IMR-90 (cell line): ENCODE measurements at regions not wholly inside any gene's neighbourhood (a gene's known extent, or its start where the extent isn't known, plus 50 kb on each side); places are given as distances from the start of the nearest gene placed in this dataset.

Experiments
- ATAC-seq: fragments of 200-7000 bp; cut with Tn5 transposase; 2 replicates; pipeline ENCODE4 v1.9.1; 2020; ENCODE audit warnings: low read depth, mild to moderate bottlenecking, moderate library complexity
- BruUV-seq: library from RNA; stranded (reverse); fragments of 400-500 nt; replicated peaks from 2 replicates; lab custom pipeline; 2021; lab: Mats Ljungman, UMichigan
- CTCF ChIA-PET: fragments of 300-600 bp; formaldehyde crosslinking; extraction: SDS; loops from one replicate; lab custom pipeline; 2021; ENCODE audit warnings: antibody characterized with exemption; lab: Yijun Ruan, JAX
- POLR2A ChIA-PET: fragments of 300-600 bp; sonication (Branson Sonifier 250); formaldehyde crosslinking; loops from one replicate; lab custom pipeline; 2022; ENCODE audit warnings: antibody characterized with exemption; ENCODE audit not compliant: unreplicated experiment; lab: Charles Lee
- DNase-seq: peaks from one replicate; pipeline ENCODE4 v3.0.0; 2013
- H2AFZ ChIP-seq: replicated peaks from 2 replicates; pipeline ENCODE3; 2013; ENCODE audit warnings: low read length, mild to moderate bottlenecking; ENCODE audit not compliant: poor library complexity
- H2AK5ac ChIP-seq: 2 replicates; pipeline ENCODE4 v1.6.1; 2013; ENCODE audit warnings: low read depth, low read length, inconsistent platforms
- H2AK9ac ChIP-seq: replicated peaks from 2 replicates; pipeline ENCODE3; 2013; ENCODE audit warnings: mild to moderate bottlenecking, low read depth, low read length, moderate library complexity; ENCODE audit not compliant: poor library complexity
- H2BK120ac ChIP-seq: 2 replicates; pipeline ENCODE4 v1.6.1; 2013; ENCODE audit warnings: low read depth, low read length, inconsistent platforms
- H2BK15ac ChIP-seq: 3 replicates; pipeline ENCODE4 v1.6.1; 2013; ENCODE audit warnings: low read depth, low read length, inconsistent platforms
- H2BK20ac ChIP-seq: 2 replicates; pipeline ENCODE4 v1.6.1; 2013; ENCODE audit warnings: low read depth, mild to moderate bottlenecking, inconsistent platforms, low read length, moderate library complexity
- H2BK5ac ChIP-seq: 2 replicates; pipeline ENCODE4 v1.6.1; 2013; ENCODE audit warnings: mild to moderate bottlenecking, low read depth, low read length, inconsistent platforms; ENCODE audit not compliant: poor library complexity, severe bottlenecking
- H3K14ac ChIP-seq: replicated peaks from 2 replicates; pipeline ENCODE4 v1.6.1; 2013; ENCODE audit warnings: low read depth, low read length, inconsistent platforms
- H3K18ac ChIP-seq: 2 replicates; pipeline ENCODE4 v1.6.1; 2013; ENCODE audit warnings: low read depth, low read length, control low read depth
- H3K23ac ChIP-seq: 2 replicates; pipeline ENCODE4 v1.6.1; 2013; ENCODE audit warnings: low read depth, low read length, inconsistent platforms
- H3K27ac ChIP-seq: 2 replicates; pipeline ENCODE4 v1.5.1; 2013; ENCODE audit warnings: mild to moderate bottlenecking, control low read depth, low read length; ENCODE audit not compliant: insufficient read depth
- H3K27me3 ChIP-seq: 2 replicates; pipeline ENCODE4 v1.6.1; 2013; ENCODE audit warnings: low read length; ENCODE audit not compliant: control insufficient read depth, insufficient read depth
- H3K36me3 ChIP-seq: 2 replicates; pipeline ENCODE4 v1.6.1; 2013; ENCODE audit warnings: low read length, mixed read lengths; ENCODE audit not compliant: control insufficient read depth, insufficient read depth
- H3K4ac ChIP-seq: 2 replicates; pipeline ENCODE4 v1.6.1; 2013; ENCODE audit warnings: low read depth, low read length, inconsistent platforms
- H3K4me1 ChIP-seq: 2 replicates; pipeline ENCODE4 v1.6.1; 2013; ENCODE audit warnings: low read length, mixed read lengths; ENCODE audit not compliant: control insufficient read depth, insufficient read depth
- H3K4me2 ChIP-seq: 2 replicates; pipeline ENCODE4 v1.6.1; 2013; ENCODE audit warnings: low read depth, mild to moderate bottlenecking, control low read depth, low read length, moderate library complexity
- H3K4me3 ChIP-seq: 2 replicates; pipeline ENCODE4 v1.5.1; 2013; ENCODE audit warnings: low read depth, mild to moderate bottlenecking, control low read depth, low read length, moderate library complexity; ENCODE audit not compliant: insufficient read depth
- H3K56ac ChIP-seq: 2 replicates; pipeline ENCODE4 v1.6.1; 2013; ENCODE audit warnings: low read length, inconsistent platforms; ENCODE audit not compliant: insufficient read depth; ENCODE audit errors: extremely low read depth
- H3K79me1 ChIP-seq, 2 experiments: 2 replicates each; pipeline ENCODE4 v1.6.1; 2013; ENCODE audit warnings: low read length in 2 of 2, inconsistent platforms in 1 of 2, low read depth in 1 of 2
- H3K9ac ChIP-seq: 2 replicates; pipeline ENCODE4 v1.6.1; 2013; ENCODE audit warnings: low read depth, low read length, control low read depth
- H3K9me1 ChIP-seq: 2 replicates; pipeline ENCODE4 v1.6.1; 2013; ENCODE audit warnings: low read length, inconsistent platforms; ENCODE audit not compliant: insufficient read depth
- H3K9me3 ChIP-seq: 2 replicates; pipeline ENCODE4 v1.6.1; 2013; ENCODE audit warnings: low read length; ENCODE audit not compliant: control insufficient read depth, insufficient read depth
- H4K20me1 ChIP-seq: 2 replicates; pipeline ENCODE4 v1.6.1; 2013; ENCODE audit warnings: low read length, inconsistent platforms; ENCODE audit not compliant: insufficient read depth
- H4K5ac ChIP-seq: 2 replicates; pipeline ENCODE4 v1.6.1; 2013; ENCODE audit warnings: mild to moderate bottlenecking, low read depth, low read length, control low read depth
- H4K8ac ChIP-seq, 2 experiments: 2 replicates each; pipeline ENCODE4 v1.6.1; 2013; ENCODE audit warnings: low read depth in 2 of 2, low read length in 2 of 2, control low read depth in 1 of 2, inconsistent platforms in 1 of 2
- H4K91ac ChIP-seq: 2 replicates; pipeline ENCODE4 v1.6.1; 2013; ENCODE audit warnings: low read depth, low read length, inconsistent platforms; ENCODE audit not compliant: insufficient read depth
- BHLHE40 ChIP-seq: fragments of 150-350 bp; IDR thresholded peaks from 2 replicates; pipeline ENCODE4 v1.6.1; 2016; ENCODE audit warnings: mild to moderate bottlenecking, low read depth, low read length
- CEBPB ChIP-seq: IDR thresholded peaks from 2 replicates; pipeline ENCODE4 v1.6.1; 2012; ENCODE audit warnings: low read depth, low read length, improper control_type of control experiment
- CHD1 ChIP-seq: IDR thresholded peaks from 2 replicates; pipeline ENCODE4 v1.6.1; 2012; ENCODE audit warnings: low read depth, low read length, improper control_type of control experiment
- CTCF ChIP-seq: conservative IDR thresholded peaks from 2 replicates; pipeline ENCODE4 v1.5.1; 2012; ENCODE audit warnings: mild to moderate bottlenecking, low read depth, low read length, improper control_type of control experiment
- ELK1 ChIP-seq: fragments of 150-350 bp; IDR thresholded peaks from 2 replicates; pipeline ENCODE4 v1.6.1; 2016; ENCODE audit warnings: low read depth, mild to moderate bottlenecking, low read length, moderate library complexity, borderline replicate concordance
- MAFK ChIP-seq: IDR thresholded peaks from 2 replicates; pipeline ENCODE4 v1.6.1; 2012; ENCODE audit warnings: low read depth, low read length, improper control_type of control experiment
- MXI1 ChIP-seq: IDR thresholded peaks from 2 replicates; pipeline ENCODE4 v1.6.1; 2012; ENCODE audit warnings: low read depth, mild to moderate bottlenecking, low read length, moderate library complexity, borderline replicate concordance
- NFE2L2 ChIP-seq: fragments of 150-350 bp; IDR thresholded peaks from 2 replicates; pipeline ENCODE4 v1.6.1; 2016; ENCODE audit warnings: low read depth, mild to moderate bottlenecking, low read length
- POLR2A ChIP-seq: IDR thresholded peaks from 2 replicates; pipeline ENCODE4 v1.6.1; 2012; ENCODE audit warnings: mild to moderate bottlenecking, low read depth, low read length
- RAD21 ChIP-seq: IDR thresholded peaks from 2 replicates; pipeline ENCODE4 v1.6.1; 2012; ENCODE audit warnings: low read length, improper control_type of control experiment
- RCOR1 ChIP-seq: IDR thresholded peaks from 2 replicates; pipeline ENCODE4 v1.6.1; 2012; ENCODE audit warnings: mild to moderate bottlenecking, low read length, improper control_type of control experiment; ENCODE audit not compliant: insufficient replicate concordance
- RFX5 ChIP-seq: IDR thresholded peaks from 2 replicates; pipeline ENCODE4 v1.8.0; 2012; ENCODE audit warnings: low read depth, mild to moderate bottlenecking, low read length, moderate library complexity
- SMC3 ChIP-seq: fragments of 150-350 bp; IDR thresholded peaks from 2 replicates; pipeline ENCODE4 v1.6.1; 2016; ENCODE audit warnings: low read depth, mild to moderate bottlenecking, antibody characterized with exemption, low read length, moderate library complexity
- dilution Hi-C: fragments of 300-500 bp; cut with HindIII; formaldehyde crosslinking; loops from one replicate; pipeline ENCODE4 v1.14.3; 2018; ENCODE audit warnings: low sequenced_read_pairs; ENCODE audit not compliant: unreplicated experiment
- in situ Hi-C: fragments of 300-500 bp; cut with MboI; formaldehyde crosslinking; loops from 3 replicates; pipeline ENCODE4 v1.14.3; 2019; ENCODE audit warnings: low sequenced_read_pairs, inconsistent platforms, mixed read lengths
- intact Hi-C: fragments of 100-400 bp; cut with micrococcal nuclease; formaldehyde crosslinking; loops from 2 replicates; pipeline ENCODE4 v1.10.0; 2022
- TF ChIP-seq, protein P1 (sequence below): fragments of 150-350 bp; IDR thresholded peaks from 2 replicates; pipeline ENCODE4 v1.6.1; 2017; ENCODE audit warnings: mild to moderate bottlenecking, antibody characterized with exemption, low read length, low read depth

GRCh38 chr14:95379634-95380033 is 59.9 kb upstream of the CLMN start:
- intact Hi-C loops (no loop called here), in situ Hi-C loops (no loop called here), dilution Hi-C loops (no loop called here)
- Histone ChIP-seq H3K9me1 (no peaks in the 10 kb centered on the region), H2AK9ac (no peak overlapping the region), H2AFZ (no peak overlapping the region), H3K79me1 (no peaks in the 10 kb centered on the region), H4K91ac (no peak overlapping the region), H2BK120ac (no peak overlapping the region), H3K4me1 (no peaks in the 10 kb centered on the region), H4K5ac (no peak overlapping the region), H3K18ac (no peak overlapping the region), H3K9me3 (no peaks in the 10 kb centered on the region; the same call in 1 of the 2 replicates), H2AK5ac (no peak overlapping the region), H2BK20ac (no peak overlapping the region), H3K4ac (no peak overlapping the region), H3K27me3 (no peaks in the 10 kb centered on the region; the same call in 1 of the 2 replicates), H3K9ac (no peak overlapping the region), H3K4me3 (no peak overlapping the region), H3K14ac (no peak overlapping the region), H3K4me2 (no peak overlapping the region), H2BK15ac (no peak overlapping the region), H2BK5ac (no peak overlapping the region), H3K27ac (no peak overlapping the region), H3K23ac (no peak overlapping the region), H3K36me3 (no peaks in the 10 kb centered on the region), H4K20me1 (no peaks in the 10 kb centered on the region), H4K8ac (no peak overlapping the region), H3K56ac (no peak overlapping the region)
- CTCF ChIA-PET: no interaction called here
- TF ChIP-seq NFE2L2: no peak
- no peak for TF ChIP-seq RAD21
- TF ChIP-seq SMC3: no peak
- no peak for TF ChIP-seq CHD1
- no peak for TF ChIP-seq RFX5
- no peak for TF ChIP-seq MAFK
- TF ChIP-seq, protein P1, sequence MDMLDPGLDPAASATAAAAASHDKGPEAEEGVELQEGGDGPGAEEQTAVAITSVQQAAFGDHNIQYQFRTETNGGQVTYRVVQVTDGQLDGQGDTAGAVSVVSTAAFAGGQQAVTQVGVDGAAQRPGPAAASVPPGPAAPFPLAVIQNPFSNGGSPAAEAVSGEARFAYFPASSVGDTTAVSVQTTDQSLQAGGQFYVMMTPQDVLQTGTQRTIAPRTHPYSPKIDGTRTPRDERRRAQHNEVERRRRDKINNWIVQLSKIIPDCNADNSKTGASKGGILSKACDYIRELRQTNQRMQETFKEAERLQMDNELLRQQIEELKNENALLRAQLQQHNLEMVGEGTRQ: no peak
- no peak for TF ChIP-seq RCOR1
- no peak for TF ChIP-seq MXI1
- TF ChIP-seq CTCF: no peak
- TF ChIP-seq POLR2A: no peak
- no peak for TF ChIP-seq BHLHE40
- no peak for TF ChIP-seq ELK1
- TF ChIP-seq CEBPB: no peak
- ATAC-seq (no peak), DNase-seq (no peak)
- POLR2A ChIA-PET: no interaction called here
- BruUV-seq: no TSS peak
